GM13976 (cell line): ENCODE measurements at regions not wholly inside any gene's neighbourhood (a gene's known extent, or its start where the extent isn't known, plus 50 kb on each side); places are given as distances from the start of the nearest gene placed in this dataset.
"Not testable (repeated sequence)": the region's sequence is repeated elsewhere in the genome, so short reads cannot be mapped to it uniquely, and the experiment has no call there.

Experiments used
- DNase-seq: peaks from one replicate; pipeline ENCODE4 v3.0.0; 2012; ENCODE audit warnings: low spot score
- CTCF ChIP-seq: IDR thresholded peaks from 2 replicates; pipeline ENCODE4 v1.5.1; 2012; ENCODE audit warnings: borderline replicate concordance, mild to moderate bottlenecking; ENCODE audit not compliant: insufficient read depth; ENCODE audit errors: extremely low read depth, missing control alignments, control extremely low read depth
- in situ Hi-C: fragments of 300-500 bp; cut with MboI; formaldehyde crosslinking; loops from one replicate; pipeline ENCODE4 v1.12.0; 2022; ENCODE audit warnings: low sequenced_read_pairs, mixed read lengths, inconsistent platforms; ENCODE audit not compliant: unreplicated experiment

- no peak for TF ChIP-seq CTCF
- DNase-seq: no peak
- in situ Hi-C loops: no loop called here
Observed at GRCh38 chr1:47491341-47491753, 53.5 kb downstream of the FOXD2 start.

GRCh38 chr1:47495176-47495713, 57.4 kb downstream of the FOXD2 start:
- TF ChIP-seq CTCF: no peak

GRCh38 chr1:47498551-47498950, 60.7 kb downstream of the FOXD2 start:
- in situ Hi-C loops: no loop called here
- TF ChIP-seq CTCF: no peak
- no peak for DNase-seq

More at GRCh38 chr1:47495176-47495713, 57.4 kb downstream of the FOXD2 start:
- DNase-seq: no peak
- in situ Hi-C loops: no loop called here

GRCh38 chr1:47501069-47501468, 63.2 kb downstream of the FOXD2 start:
- DNase-seq: no peak
- TF ChIP-seq CTCF: no peak
- in situ Hi-C loops: no loop called here

- TF ChIP-seq CTCF: no peak
- no peak for DNase-seq
- in situ Hi-C loops: no loop called here
Observed at GRCh38 chr1:47502746-47503370, 65.0 kb downstream of the FOXD2 start.

GRCh38 chr1:47504840-47505239, 67.0 kb downstream of the FOXD2 start:
- in situ Hi-C loops: not testable (repeated sequence)

GRCh38 chr1:47505267-47505666, 67.4 kb downstream of the FOXD2 start:
- no peak for TF ChIP-seq CTCF
- in situ Hi-C loops: no loop called here
- DNase-seq: no peak

More at GRCh38 chr1:47504840-47505239, 67.0 kb downstream of the FOXD2 start:
- not testable (repeated sequence) for DNase-seq
